ENCODE measurements at regions not wholly inside any gene's neighbourhood (a gene's known extent, or its start where the extent isn't known, plus 50 kb on each side); places are given as distances from the start of the nearest gene placed in this dataset.

DNA sequence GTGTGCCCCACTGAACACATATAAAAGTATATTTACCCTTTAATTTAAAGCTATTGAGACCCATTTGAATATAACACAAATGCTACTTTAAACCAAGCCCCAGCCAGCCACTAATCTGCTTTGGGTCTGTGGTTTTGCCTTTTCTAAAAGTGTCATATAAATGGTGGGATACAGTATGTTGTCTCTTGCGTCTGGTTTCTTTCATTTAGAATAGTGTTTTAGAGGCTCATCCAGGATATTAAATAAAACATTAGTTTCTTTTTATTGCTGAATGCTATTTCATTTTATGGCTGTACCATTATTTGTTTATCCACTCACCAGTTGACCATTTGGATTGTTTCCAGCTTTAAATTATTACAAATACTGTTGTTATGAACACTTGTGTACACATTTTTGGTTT, 290.5 kb upstream of the SORL1-AS1 start:
- no CpG with 5 or more reads among the region's 1 CpG for WGBS (ENCODE audit: insufficient coverage)
- H3K4me3 Mint-ChIP-seq, result no peak overlapping the region
- H3K27me3 ChIP-seq (replicated peaks in 1 of 4; ENCODE audit: control extremely low read depth in 1 of 4, control insufficient read depth in 3 of 4, insufficient read depth in 4 of 4, low read length in 3 of 4), result no peaks in the 10 kb centered on the region
- POLR2A ChIA-PET, result no interaction called here
- H3K4me1 ChIP-seq (ENCODE audit: control insufficient read depth in 2 of 2, insufficient read depth in 2 of 2, low read length in 2 of 2), result no peaks in the 10 kb centered on the region
- no peak for ATAC-seq (ENCODE audit: low read depth)
- peaks cover 5 to 9% (median 6%) of the 10 kb centered on the region in 3 donors for H3K9me3 ChIP-seq (ENCODE audit: control extremely low read depth in 1 of 3, control insufficient read depth in 2 of 3, insufficient read depth in 1 of 3, low read length in 2 of 3)
- no peak overlapping the region for H3K4me3 ChIP-seq (ENCODE audit: control extremely low read depth in 1 of 5, extremely low read depth in 1 of 5, insufficient read depth in 1 of 5, low read depth in 2 of 5, low read length in 4 of 5)
- intact Hi-C loops (cut with micrococcal nuclease), result no loop called here
- no peak overlapping the region for H3K4me2 ChIP-seq (replicated peaks; ENCODE audit: low read depth, low read length, poor library complexity, severe bottlenecking)
- no peak overlapping the region for H3K9ac ChIP-seq (ENCODE audit: low read length)
- DNase-seq, result no peak
- peaks cover 30% of the 10 kb centered on the region for H3K27me3 Mint-ChIP-seq
- H2AFZ ChIP-seq (ENCODE audit: insufficient read depth, low read depth, low read length, poor library complexity, severe bottlenecking), result no peak overlapping the region
- no peaks in the 10 kb centered on the region for H3K79me2 ChIP-seq (ENCODE audit: control insufficient read depth, insufficient read depth, low read length)
- no peak overlapping the region for H3K27ac Mint-ChIP-seq
- no peaks in the 10 kb centered on the region for H4K20me1 ChIP-seq (ENCODE audit: control insufficient read depth, insufficient read depth, low read length, poor library complexity, severe bottlenecking)
- no peaks in the 10 kb centered on the region for H3K36me3 ChIP-seq (replicated peaks in 1 of 2; ENCODE audit: control extremely low read depth in 1 of 2, control insufficient read depth in 1 of 2, extremely low read depth in 1 of 2, insufficient read depth in 2 of 2, low read length in 1 of 2)
- CTCF ChIA-PET, result no interaction called here
- H3K27ac ChIP-seq (ENCODE audit: low read length in 2 of 2), result no peak overlapping the region
- no peaks in the 10 kb centered on the region for H3K4me1 Mint-ChIP-seq
- H3K9me3 Mint-ChIP-seq (ENCODE audit: insufficient read depth), result peaks cover 5% of the 10 kb centered on the region
- TF ChIP-seq EZH2 (IDR thresholded peaks at IDR 0.05; ENCODE audit: borderline replicate concordance, insufficient read depth, low read depth, low read length, poor library complexity, severe bottlenecking), result no peak
- TF ChIP-seq, protein P1, sequence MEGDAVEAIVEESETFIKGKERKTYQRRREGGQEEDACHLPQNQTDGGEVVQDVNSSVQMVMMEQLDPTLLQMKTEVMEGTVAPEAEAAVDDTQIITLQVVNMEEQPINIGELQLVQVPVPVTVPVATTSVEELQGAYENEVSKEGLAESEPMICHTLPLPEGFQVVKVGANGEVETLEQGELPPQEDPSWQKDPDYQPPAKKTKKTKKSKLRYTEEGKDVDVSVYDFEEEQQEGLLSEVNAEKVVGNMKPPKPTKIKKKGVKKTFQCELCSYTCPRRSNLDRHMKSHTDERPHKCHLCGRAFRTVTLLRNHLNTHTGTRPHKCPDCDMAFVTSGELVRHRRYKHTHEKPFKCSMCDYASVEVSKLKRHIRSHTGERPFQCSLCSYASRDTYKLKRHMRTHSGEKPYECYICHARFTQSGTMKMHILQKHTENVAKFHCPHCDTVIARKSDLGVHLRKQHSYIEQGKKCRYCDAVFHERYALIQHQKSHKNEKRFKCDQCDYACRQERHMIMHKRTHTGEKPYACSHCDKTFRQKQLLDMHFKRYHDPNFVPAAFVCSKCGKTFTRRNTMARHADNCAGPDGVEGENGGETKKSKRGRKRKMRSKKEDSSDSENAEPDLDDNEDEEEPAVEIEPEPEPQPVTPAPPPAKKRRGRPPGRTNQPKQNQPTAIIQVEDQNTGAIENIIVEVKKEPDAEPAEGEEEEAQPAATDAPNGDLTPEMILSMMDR (IDR thresholded peaks at IDR 0.05), result no peak

DNA sequence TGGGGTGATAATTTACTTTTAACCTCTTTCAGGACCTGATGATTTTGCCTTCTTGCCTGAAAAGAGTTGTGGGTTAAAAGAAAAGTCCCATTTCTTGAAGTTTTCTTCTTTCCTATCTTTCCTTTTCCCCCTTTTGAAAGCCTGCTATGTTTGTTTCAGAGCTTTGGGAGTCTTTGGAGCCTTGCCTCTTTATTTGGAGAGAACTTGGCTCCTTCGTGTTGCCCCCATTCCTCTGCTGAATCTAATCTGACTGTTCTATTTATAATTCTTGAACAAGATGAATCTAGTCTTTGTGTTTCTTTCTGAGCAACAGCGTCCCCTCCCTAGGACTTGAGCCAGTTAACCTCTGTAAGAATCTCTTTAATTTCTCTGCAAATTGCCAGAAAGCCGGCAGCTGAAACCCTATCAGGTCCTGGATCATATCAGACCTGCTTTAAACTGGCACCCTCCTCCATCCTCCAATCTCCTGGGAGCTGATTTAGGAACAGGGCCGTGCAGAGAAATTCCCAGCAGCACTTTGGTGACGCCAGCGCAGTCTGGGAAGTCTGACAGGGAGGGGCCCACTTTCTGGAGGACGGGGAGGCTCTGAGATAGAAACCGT, 289.1 kb upstream of the SORL1-AS1 start:
- ATAC-seq (ENCODE audit: low read depth), result no peak
- intact Hi-C loops (cut with micrococcal nuclease), result no loop called here
- no peak overlapping the region for H3K4me3 Mint-ChIP-seq
- Histone ChIP-seq H3K27me3 (replicated peaks in 1 of 4; ENCODE audit: control extremely low read depth in 1 of 4, control insufficient read depth in 3 of 4, insufficient read depth in 4 of 4, low read length in 3 of 4) (no peaks in the 10 kb centered on the region), H3K4me3 (ENCODE audit: control extremely low read depth in 1 of 5, extremely low read depth in 1 of 5, insufficient read depth in 1 of 5, low read depth in 2 of 5, low read length in 4 of 5) (no peak overlapping the region), H3K9ac (ENCODE audit: low read length) (no peak overlapping the region), H3K9me3 (ENCODE audit: control extremely low read depth in 1 of 3, control insufficient read depth in 2 of 3, insufficient read depth in 1 of 3, low read length in 2 of 3) (peaks cover 5 to 9% (median 6%) of the 10 kb centered on the region in 3 donors), H3K36me3 (replicated peaks in 1 of 2; ENCODE audit: control extremely low read depth in 1 of 2, control insufficient read depth in 1 of 2, extremely low read depth in 1 of 2, insufficient read depth in 2 of 2, low read length in 1 of 2) (no peaks in the 10 kb centered on the region), H3K79me2 (ENCODE audit: control insufficient read depth, insufficient read depth, low read length) (no peaks in the 10 kb centered on the region), H3K27ac (ENCODE audit: low read length in 2 of 2) (no peak overlapping the region), H4K20me1 (ENCODE audit: control insufficient read depth, insufficient read depth, low read length, poor library complexity, severe bottlenecking) (no peaks in the 10 kb centered on the region), H2AFZ (ENCODE audit: insufficient read depth, low read depth, low read length, poor library complexity, severe bottlenecking) (no peak overlapping the region), H3K4me1 (ENCODE audit: control insufficient read depth in 2 of 2, insufficient read depth in 2 of 2, low read length in 2 of 2) (no peaks in the 10 kb centered on the region), H3K4me2 (replicated peaks; ENCODE audit: low read depth, low read length, poor library complexity, severe bottlenecking) (no peak overlapping the region)
- ChIA-PET CTCF (no interaction called here), POLR2A (no interaction called here)
- TF ChIP-seq EZH2 (IDR thresholded peaks at IDR 0.05; ENCODE audit: borderline replicate concordance, insufficient read depth, low read depth, low read length, poor library complexity, severe bottlenecking), result no peak
- TF ChIP-seq, protein P1 (IDR thresholded peaks at IDR 0.05), result no peak
- DNase-seq, result no peak
- no peaks in the 10 kb centered on the region for H3K4me1 Mint-ChIP-seq
- peaks cover 5% of the 10 kb centered on the region for H3K9me3 Mint-ChIP-seq (ENCODE audit: insufficient read depth)
- H3K27me3 Mint-ChIP-seq, result peaks cover 38% of the 10 kb centered on the region
- 84% methylated on average over 4 of the region's 8 CpGs for WGBS (ENCODE audit: insufficient coverage)
- no peak overlapping the region for H3K27ac Mint-ChIP-seq
